ENCODE measurements at regions not wholly inside any gene's neighbourhood (a gene's known extent, or its start where the extent isn't known, plus 50 kb on each side); places are given as distances from the start of the nearest gene placed in this dataset.

- no peak overlapping the region for H3K27ac Mint-ChIP-seq
- H3K27me3 Mint-ChIP-seq: peaks cover 2% of the 10 kb centered on the region
- ATAC-seq (ENCODE audit: low read depth): no peak
- H3K4me1 Mint-ChIP-seq: peaks cover 67% of the 10 kb centered on the region
- no peak for DNase-seq
- peaks cover 9% of the 10 kb centered on the region for H3K36me3 Mint-ChIP-seq
- POLR2A ChIA-PET: interaction anchor here (0.8 to 28.7 kb wide), 8 partner anchors 8 to 49 kb away, joined by 3 to 585 read pairs (median 5); partner anchors contain the start of gene ZFP36L2
- no peak overlapping the region for H3K4me3 Mint-ChIP-seq
- peaks cover 2% of the 10 kb centered on the region for H3K9me3 Mint-ChIP-seq
These were observed 54.6 kb downstream of the ZFP36L2 start for GRCh38 chr2:43171789-43172188.

GRCh38 chr2:43170405-43171105, 55.9 kb downstream of the ZFP36L2 start:
- no peak for ATAC-seq (ENCODE audit: low read depth)
- Mint-ChIP-seq H3K27ac (peak overlapping the region; percentile 98), H3K4me1 (peaks cover 64% of the 10 kb centered on the region), H3K9me3 (peaks cover 2% of the 10 kb centered on the region), H3K36me3 (peaks cover 7% of the 10 kb centered on the region), H3K27me3 (peaks cover 2% of the 10 kb centered on the region), H3K4me3 (peak overlapping the region; percentile 85)
- no peak for DNase-seq
- POLR2A ChIA-PET: interaction anchor here (0.8 to 28.7 kb wide), 11 partner anchors 9 to 58 kb away, joined by 3 to 585 read pairs (median 6); partner anchors contain the start of gene ZFP36L2

DNA sequence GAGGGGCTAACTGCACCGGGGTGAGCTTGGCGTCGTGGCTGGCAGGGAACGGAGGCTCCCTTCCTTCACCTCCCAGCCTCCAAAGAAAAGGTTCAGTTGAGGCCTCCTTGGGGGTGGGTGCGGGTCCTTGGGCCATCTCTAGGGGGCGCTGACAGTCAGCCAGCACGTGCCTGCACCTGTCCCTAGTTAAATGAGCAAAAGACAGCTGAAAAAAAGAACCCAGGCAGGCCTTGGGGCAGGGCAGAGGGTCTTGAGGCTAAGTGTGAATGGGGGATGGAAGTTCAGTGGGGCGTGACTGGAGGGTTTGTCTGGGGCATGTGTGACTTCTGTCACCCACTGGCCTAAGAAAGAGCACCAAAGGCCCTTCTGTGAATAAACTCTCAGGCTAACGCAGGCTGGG, 56.4 kb downstream of the ZFP36L2 start:
- peak overlapping the region; percentile 85 for H3K4me3 Mint-ChIP-seq
- H3K4me1 Mint-ChIP-seq: peaks cover 63% of the 10 kb centered on the region

GRCh38 chr2:43169099-43169945, 57.1 kb downstream of the ZFP36L2 start:
- Mint-ChIP-seq H3K9me3 (no peaks in the 10 kb centered on the region), H3K36me3 (no peaks in the 10 kb centered on the region), H3K27me3 (peaks cover 2% of the 10 kb centered on the region), H3K4me3 (peak overlapping the region; percentile 85), H3K4me1 (peaks cover 59% of the 10 kb centered on the region), H3K27ac (peak overlapping the region; percentile 98)
- ATAC-seq (ENCODE audit: low read depth) (peak; percentile 44), DNase-seq (peak; percentile 63)
- POLR2A ChIA-PET: interaction anchor here (1.0 to 28.7 kb wide), 9 partner anchors 9 to 51 kb away, joined by 3 to 585 read pairs (median 26); partner anchors contain the start of gene ZFP36L2

More for the DNA sequence above, 56.4 kb downstream of the ZFP36L2 start:
- Mint-ChIP-seq H3K27me3 (peaks cover 2% of the 10 kb centered on the region), H3K36me3 (peaks cover 3% of the 10 kb centered on the region), H3K27ac (peak overlapping the region; percentile 98), H3K9me3 (no peaks in the 10 kb centered on the region)
- peak; percentile 19 for ATAC-seq (ENCODE audit: low read depth)
- peak; percentile 76 for DNase-seq
- POLR2A ChIA-PET: interaction anchor here (1.3 to 28.7 kb wide), 10 partner anchors 10 to 59 kb away, joined by 5 to 585 read pairs (median 18); partner anchors contain the start of gene ZFP36L2

DNA sequence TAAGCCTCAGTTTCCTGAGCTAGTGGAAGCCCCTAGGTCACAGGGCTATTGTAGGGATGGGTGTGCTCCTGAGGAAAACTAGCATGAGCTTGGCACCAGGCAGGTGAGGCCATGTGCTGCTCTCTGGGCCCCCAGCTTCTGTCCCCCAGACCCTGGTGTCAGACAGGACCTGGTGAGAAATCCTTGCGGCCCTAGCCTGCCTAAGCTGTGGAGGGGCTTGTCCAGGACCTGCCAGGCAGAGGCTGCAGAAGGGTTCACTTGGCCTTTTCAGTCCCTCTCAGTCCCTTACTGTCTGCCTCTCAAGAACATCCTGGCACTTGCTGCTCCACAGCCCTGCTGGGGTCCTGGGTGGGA, 58.4 kb downstream of the ZFP36L2 start:
- Mint-ChIP-seq H3K4me3 (peak overlapping the region; percentile 85), H3K27me3 (peaks cover 2% of the 10 kb centered on the region), H3K27ac (peak overlapping the region; percentile 98), H3K9me3 (no peaks in the 10 kb centered on the region), H3K36me3 (no peaks in the 10 kb centered on the region), H3K4me1 (peaks cover 48% of the 10 kb centered on the region)
- POLR2A ChIA-PET: interaction anchor here (0.6 to 28.7 kb wide), 7 partner anchors 8 to 236 kb away, joined by 3 to 585 read pairs (median 36); partner anchors contain the start of gene ZFP36L2
- DNase-seq (no peak), ATAC-seq (ENCODE audit: low read depth) (no peak)

GRCh38 chr2:43165378-43166069, 60.9 kb downstream of the ZFP36L2 start:
- DNase-seq: no peak
- no peak for ATAC-seq (ENCODE audit: low read depth)
- Mint-ChIP-seq H3K27me3 (peaks cover 2% of the 10 kb centered on the region), H3K9me3 (no peaks in the 10 kb centered on the region), H3K4me1 (peaks cover 38% of the 10 kb centered on the region), H3K4me3 (no peak overlapping the region), H3K36me3 (no peaks in the 10 kb centered on the region), H3K27ac (no peak overlapping the region)
- POLR2A ChIA-PET: interaction anchor here (7.1 to 28.7 kb wide), 2 partner anchors 33 to 55 kb away, joined by 94 to 585 read pairs; partner anchors contain the start of gene ZFP36L2

GRCh38 chr2:43164686-43165085, 61.7 kb downstream of the ZFP36L2 start:
- Mint-ChIP-seq H3K36me3 (no peaks in the 10 kb centered on the region), H3K27ac (no peak overlapping the region), H3K9me3 (no peaks in the 10 kb centered on the region), H3K4me3 (no peak overlapping the region), H3K4me1 (peaks cover 39% of the 10 kb centered on the region), H3K27me3 (peaks cover 2% of the 10 kb centered on the region)
- DNase-seq (no peak), ATAC-seq (ENCODE audit: low read depth) (no peak)
- POLR2A ChIA-PET: interaction anchor here (0.7 to 28.7 kb wide), 3 partner anchors 24 to 56 kb away, joined by 3 to 585 read pairs (median 3); partner anchors contain the start of gene ZFP36L2

- ATAC-seq (ENCODE audit: low read depth) (no peak), DNase-seq (no peak)
- H3K27me3 Mint-ChIP-seq: peaks cover 2% of the 10 kb centered on the region
- POLR2A ChIA-PET: interaction anchor here (1.2 to 28.7 kb wide), 3 partner anchors 31 to 57 kb away, joined by 5 to 585 read pairs (median 5); partner anchors contain the start of gene ZFP36L2
- no peak overlapping the region for H3K27ac Mint-ChIP-seq
- no peaks in the 10 kb centered on the region for H3K9me3 Mint-ChIP-seq
- peaks cover 37% of the 10 kb centered on the region for H3K4me1 Mint-ChIP-seq
- H3K36me3 Mint-ChIP-seq: no peaks in the 10 kb centered on the region
- no peak overlapping the region for H3K4me3 Mint-ChIP-seq
These were observed 62.7 kb downstream of the ZFP36L2 start for GRCh38 chr2:43163584-43164270.

GRCh38 chr2:43162511-43162776, 64.0 kb downstream of the ZFP36L2 start:
- no peak for ATAC-seq (ENCODE audit: low read depth)
- Mint-ChIP-seq H3K27me3 (no peaks in the 10 kb centered on the region), H3K27ac (peak overlapping the region; percentile 24), H3K36me3 (no peaks in the 10 kb centered on the region), H3K9me3 (no peaks in the 10 kb centered on the region), H3K4me3 (no peak overlapping the region), H3K4me1 (peaks cover 36% of the 10 kb centered on the region)
- POLR2A ChIA-PET: interaction anchor here (0.6 to 28.7 kb wide), 4 partner anchors 22 to 58 kb away, joined by 4 to 585 read pairs (median 6); partner anchors contain the start of gene ZFP36L2
- DNase-seq: no peak

GRCh38 chr2:43161650-43162510, 64.5 kb downstream of the ZFP36L2 start:
- no peak for ATAC-seq (ENCODE audit: low read depth)
- no peak overlapping the region for H3K4me3 Mint-ChIP-seq
- peaks cover 38% of the 10 kb centered on the region for H3K4me1 Mint-ChIP-seq

GRCh38 chr2:43160778-43161177, 65.6 kb downstream of the ZFP36L2 start:
- Mint-ChIP-seq H3K9me3 (no peaks in the 10 kb centered on the region), H3K27ac (peak overlapping the region; percentile 95), H3K4me1 (peaks cover 42% of the 10 kb centered on the region), H3K27me3 (no peaks in the 10 kb centered on the region), H3K4me3 (no peak overlapping the region), H3K36me3 (no peaks in the 10 kb centered on the region)
- ATAC-seq (ENCODE audit: low read depth): no peak
- POLR2A ChIA-PET: interaction anchor here (0.8 to 28.7 kb wide), 4 partner anchors 9 to 60 kb away, joined by 3 to 585 read pairs (median 22); partner anchors contain the start of gene ZFP36L2
- DNase-seq: no peak

More at GRCh38 chr2:43161650-43162510, 64.5 kb downstream of the ZFP36L2 start:
- POLR2A ChIA-PET: interaction anchor here (0.6 to 28.7 kb wide), 6 partner anchors 13 to 59 kb away, joined by 3 to 585 read pairs (median 4); partner anchors contain the start of gene ZFP36L2
- H3K36me3 Mint-ChIP-seq: no peaks in the 10 kb centered on the region
- no peaks in the 10 kb centered on the region for H3K27me3 Mint-ChIP-seq
- peak overlapping the region; percentile 72 for H3K27ac Mint-ChIP-seq
- no peak for DNase-seq
- no peaks in the 10 kb centered on the region for H3K9me3 Mint-ChIP-seq

Data from activated naive CD8-positive, alpha-beta T cell treated with anti-CD3 and anti-CD28 coated beads, Interleukin-2, amount 10 ng/mL, durations not matched to agents 7 days and 5 days (primary cell).